Kasumi-1 (cell line): ENCODE measurements at regions not wholly inside any gene's neighbourhood (a gene's known extent, or its start where the extent isn't known, plus 50 kb on each side); places are given as distances from the start of the nearest gene placed in this dataset.
"Not testable (repeated sequence)": the region's sequence is repeated elsewhere in the genome, so short reads cannot be mapped to it uniquely, and the experiment has no call there.

Experiments
- DNase-seq, 2 experiments: peaks; one replicate each; lab custom pipeline; 2025; lab: John Stamatoyannopoulos, UW

DNA sequence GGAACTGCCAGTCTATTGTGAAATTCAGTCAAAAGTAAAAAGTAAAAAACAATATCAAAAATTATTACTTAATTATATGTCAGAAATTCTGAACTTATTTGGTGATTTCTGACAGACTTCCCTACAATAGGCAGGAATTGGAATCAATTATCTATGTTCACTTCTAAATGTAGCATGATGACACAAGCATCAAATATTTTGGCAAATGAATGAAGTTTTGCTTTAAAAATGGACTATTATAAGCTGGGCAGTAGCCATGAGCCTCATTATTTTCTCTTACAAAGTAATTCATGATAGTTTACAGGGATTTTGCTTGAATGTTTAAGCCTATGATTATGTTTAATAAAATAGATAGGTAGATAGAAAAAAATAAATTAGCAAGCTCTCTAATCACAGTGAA lies 582.6 kb downstream of the SLITRK6 start:
- DNase-seq, result no peak

DNA sequence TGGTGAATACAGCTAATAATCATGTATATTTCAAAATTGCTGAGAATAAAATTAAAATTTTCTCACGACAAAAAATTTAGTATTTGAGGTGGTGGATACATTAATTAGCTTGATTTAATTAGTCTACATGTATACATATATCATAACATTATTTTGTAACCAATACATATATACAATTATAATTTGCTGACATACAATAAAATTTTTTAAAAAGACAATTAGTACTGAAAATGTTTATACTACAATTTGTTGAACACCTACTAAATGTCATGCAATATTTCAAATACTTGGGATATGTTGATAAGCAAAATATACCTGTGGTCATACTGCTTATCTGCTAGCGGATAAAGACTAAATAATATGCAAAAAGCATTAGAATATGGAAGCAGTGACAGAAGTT lies 586.5 kb downstream of the SLITRK6 start:
- DNase-seq, result no peak

DNA sequence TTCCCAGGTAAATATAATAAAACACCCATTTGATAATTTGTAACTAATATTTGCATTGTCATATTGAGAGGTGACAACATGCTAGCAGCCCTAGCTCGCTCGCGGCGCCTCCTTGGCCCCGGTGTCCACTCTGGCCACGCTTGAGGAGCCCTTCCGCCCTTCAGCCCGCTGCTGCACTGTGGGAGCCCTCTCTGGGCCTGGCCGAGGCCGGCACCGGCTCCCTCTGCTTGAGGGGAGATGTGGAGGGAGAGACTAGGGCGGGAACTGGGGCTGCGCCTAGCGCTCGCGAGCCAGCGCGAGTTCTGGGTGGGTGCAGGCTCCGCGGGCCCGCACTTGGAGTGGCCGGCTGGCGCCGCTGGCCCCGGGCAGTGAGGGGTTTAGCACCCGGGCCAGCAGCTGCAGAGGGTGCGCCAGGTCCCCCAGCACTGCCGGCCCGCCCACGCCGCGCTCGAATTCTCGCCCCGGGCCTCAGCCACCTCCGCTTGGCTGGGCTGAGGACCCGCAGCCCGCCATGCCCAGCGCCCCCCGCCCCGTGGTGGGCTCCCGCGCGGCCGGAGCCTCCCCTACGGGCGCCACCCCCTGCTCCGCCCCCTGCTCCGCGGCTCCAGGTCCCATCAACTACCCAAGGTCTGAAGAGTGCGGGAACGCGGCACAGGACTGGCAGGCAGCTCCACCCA lies 594.4 kb downstream of the SLITRK6 start:
- DNase-seq, result no peak

DNA sequence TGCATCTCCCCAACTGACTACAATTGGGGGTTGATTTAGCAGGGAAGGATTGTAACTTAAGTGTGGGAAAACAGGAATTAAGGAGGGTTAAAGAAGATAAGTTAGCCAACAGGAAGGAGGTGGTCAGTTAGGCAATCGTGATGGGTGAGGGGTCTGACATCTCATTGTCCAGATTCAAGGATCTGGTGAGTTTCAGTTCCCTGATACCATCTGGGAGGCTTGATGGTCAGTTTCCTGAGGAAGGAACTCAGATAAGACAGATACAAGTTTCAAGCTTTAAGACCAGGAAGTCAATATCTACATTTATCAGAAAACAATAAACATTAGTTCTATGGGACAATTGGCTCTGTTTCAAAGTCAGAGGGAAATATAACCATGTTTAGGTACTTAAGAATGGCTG lies 601.8 kb downstream of the SLITRK6 start:
- no peak for DNase-seq

DNA sequence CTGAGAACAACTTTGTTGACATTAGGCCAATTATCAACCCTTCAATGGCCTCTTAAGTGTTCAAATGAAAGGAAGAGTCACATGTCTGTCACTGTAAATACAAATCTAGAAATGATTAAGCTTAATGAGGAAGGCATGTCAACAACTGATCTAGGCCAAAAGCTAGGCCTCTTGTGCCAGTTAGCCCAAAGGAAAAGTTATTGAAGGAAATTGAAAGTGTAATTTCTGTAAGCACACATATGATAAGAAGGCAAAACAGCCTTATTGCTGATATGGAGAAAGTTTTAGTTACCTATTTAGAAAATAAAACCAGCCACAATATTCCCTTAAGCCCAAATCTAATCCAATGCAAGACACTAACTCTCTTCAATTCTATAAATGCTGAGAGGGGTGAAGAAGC lies 604.7 kb downstream of the SLITRK6 start:
- no peak for DNase-seq

DNA sequence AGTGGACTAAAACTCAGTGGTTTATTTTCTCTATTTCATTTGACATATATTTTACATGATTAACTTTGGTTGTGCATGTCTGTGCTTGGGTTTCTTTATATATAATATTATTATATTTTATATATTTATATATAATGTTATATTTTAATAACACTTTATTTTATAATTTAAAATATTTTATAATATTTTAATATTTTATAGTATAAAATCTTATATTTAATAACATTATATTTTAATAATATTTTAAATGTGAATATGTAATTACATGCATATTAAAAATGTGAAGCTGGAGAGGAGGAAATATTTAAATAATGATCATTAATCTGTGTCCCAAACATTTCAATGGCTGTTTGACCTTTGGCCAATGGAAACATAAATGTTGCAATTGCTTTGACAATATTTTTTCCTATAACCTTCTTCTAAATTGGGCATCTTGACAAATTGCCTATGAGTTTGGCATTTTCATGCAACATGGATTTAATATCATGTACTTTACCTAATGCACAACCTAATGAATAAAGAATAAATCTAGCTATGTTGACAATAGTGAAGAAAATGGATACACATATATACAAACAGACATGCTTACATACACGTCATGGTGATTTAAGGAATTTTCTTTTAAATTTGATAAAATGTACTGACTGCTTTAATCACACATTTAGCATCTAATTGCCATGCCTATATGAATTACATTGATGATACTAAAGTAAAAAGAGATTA lies 607.1 kb downstream of the SLITRK6 start:
- no peak for DNase-seq

DNA sequence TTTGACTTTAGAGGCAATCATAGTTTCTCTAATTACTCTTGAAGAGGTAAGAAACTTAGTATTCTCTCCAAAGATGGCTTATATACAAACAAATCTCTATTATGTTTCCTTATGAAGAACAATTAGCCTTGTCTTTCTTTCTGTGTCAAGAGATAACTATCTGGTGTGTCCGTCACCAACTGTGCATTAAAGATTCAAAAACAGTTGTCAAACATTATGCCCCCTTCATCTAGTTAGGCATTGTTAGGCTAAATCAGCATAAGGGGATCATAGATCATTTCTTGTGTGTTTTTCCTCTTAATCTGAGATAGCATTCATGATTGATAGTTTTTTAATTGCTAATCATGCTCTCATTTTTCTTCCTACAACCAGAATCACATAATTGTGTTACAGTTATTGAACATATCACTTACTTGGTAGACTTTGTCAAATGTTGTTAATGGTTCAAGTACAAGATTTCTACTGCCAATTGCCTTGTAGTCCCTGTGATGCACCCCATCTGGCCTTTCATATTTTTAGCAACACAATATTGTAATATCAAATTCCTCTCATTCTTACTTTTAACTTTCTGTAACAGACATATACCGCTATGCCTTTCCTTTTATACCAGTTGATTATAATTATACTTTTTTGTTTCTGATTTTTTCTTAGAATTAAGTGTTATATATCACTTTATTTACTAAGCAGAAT lies 612.7 kb downstream of the SLITRK6 start:
- DNase-seq, result no peak

DNA sequence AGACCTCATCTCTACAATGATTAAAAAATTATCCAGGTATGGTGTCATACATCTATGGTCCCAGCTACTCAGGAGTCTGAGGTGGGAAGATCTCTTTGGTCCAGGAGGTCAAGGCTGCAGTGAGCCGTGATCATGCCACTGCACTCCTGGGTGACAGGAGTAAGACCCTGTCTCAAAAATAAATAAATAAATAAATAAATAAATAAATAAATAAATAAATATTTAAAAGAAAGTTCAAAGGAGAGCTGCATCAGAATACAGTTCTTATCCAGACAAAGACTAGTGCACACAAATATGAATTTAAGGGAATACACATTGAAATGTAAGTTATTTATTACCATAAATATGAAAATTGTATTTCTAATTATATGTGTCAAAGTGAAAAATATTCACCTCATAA lies 624.9 kb downstream of the SLITRK6 start:
- no peak for DNase-seq

DNA sequence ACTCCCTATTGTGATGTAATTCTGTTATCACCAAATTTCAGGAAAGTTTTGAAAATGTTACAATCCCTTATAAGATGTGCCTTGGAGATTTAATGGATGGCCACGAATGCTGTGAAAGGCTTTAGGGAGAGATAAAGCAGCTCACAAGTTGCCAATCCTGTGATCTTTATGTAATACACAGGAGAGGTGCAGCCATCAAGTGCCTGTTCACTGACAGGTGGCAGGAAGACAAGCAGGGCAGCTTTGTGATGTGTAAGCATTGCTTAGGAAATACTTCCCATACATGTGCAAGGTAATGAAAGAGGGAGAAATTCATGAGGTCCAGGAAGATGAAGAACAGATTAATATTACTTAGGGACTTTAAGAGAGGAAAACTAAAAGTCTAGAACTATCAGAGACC lies 628.8 kb downstream of the SLITRK6 start:
- DNase-seq, result no peak

DNA sequence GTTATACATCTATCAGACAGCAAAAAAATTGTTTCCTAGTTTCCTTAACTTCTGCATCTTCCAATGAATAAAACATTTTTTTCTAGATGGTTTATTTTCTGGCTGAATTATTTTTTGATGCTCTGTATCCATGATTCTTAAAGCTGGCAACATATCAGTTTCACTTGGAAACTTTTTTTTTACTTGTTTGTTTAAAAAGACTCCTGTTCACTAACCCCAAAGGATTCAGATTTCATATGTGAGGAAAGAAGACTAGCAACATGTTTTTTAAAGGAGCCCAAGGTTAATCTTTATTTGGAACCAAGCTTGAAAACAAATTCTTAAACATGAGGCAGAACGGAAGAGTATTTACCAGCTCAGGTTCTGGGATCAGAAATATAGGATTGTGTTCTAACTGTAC lies 632.3 kb downstream of the SLITRK6 start:
- no peak for DNase-seq

DNA sequence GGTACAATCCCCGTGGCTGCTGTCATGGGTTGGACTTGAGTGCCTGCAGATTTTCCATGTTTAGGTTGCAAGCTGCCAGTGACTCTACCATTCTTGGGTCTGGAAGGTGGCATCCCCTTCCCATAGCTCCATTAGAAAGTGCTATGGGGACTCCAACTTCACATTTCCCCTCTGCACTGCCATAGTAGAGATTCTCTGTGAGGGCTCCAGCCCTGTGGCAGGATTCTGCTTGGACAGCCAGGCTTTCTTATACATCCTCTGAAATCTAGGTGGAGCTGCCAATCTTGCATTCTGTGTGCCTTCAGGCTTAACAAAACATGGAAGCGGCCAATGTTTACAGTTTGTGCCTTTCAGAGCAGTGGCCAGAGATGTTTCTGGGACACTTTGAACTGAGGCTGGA lies 636.2 kb downstream of the SLITRK6 start:
- DNase-seq, result no peak

DNA sequence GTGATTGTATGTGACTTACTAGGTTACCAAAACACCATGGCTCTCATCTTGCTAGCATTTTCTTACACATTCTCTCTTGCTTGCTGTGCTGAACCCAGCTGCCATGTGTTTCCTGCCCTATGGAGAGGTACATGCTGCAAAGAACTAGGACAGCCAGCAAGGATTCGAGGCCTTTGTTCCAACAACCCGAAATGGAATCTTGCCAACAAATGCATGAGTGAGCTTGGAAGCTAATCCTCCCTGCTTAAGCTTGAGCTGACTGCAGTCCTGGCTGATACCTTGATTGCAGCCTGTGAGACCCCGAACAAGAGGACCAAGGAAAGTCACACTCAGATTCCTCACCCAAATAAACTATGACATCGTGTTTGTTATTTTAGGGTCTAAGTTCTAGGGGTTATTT lies 651.2 kb downstream of the SLITRK6 start:
- DNase-seq, result no peak

DNA sequence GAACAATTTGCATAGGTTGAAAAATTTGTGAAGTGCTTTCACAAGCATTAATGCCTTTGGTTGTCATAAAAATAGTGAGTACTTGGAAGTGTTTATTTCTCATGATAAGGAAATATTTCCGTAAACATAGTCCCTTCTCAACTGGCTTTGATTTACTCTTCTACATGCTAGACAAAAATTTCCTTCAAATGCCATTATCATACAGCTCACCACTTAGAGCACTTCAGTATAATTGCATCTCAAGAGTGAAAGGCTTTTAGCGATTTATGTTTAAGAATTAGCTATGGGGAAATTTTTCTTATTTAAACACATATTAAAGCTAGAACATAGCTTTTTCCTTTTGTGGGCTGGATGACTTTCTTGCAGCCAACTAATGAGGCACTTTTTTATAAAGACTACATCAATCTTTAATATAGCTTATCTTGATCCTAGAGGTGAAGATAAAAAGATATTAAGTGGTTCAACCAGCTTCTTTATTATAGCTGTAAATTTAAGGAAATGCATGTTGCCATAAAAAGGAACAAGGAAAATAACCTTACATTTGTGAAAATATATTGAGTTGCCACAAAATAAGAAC lies 656.8 kb downstream of the SLITRK6 start:
- DNase-seq, result no peak

DNA sequence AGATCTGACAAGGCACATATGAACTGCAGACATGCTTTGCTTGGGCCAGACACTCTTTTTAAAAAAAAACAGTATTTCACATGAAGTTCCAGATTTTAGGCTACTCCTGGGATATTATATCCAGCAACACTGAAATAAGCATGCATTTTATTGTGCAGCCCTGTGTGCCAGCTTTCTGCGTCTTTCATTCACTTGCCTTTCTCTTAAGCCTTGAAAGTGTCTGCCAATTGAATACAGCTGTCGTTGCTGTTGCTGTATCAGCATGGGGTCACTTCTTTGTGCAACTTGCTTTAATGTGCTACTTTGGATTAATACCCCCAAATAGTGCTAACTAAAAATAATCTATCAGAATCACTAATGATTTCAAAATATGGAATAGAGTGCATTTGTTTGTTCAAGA lies 657.8 kb downstream of the SLITRK6 start:
- DNase-seq, result no peak

DNA sequence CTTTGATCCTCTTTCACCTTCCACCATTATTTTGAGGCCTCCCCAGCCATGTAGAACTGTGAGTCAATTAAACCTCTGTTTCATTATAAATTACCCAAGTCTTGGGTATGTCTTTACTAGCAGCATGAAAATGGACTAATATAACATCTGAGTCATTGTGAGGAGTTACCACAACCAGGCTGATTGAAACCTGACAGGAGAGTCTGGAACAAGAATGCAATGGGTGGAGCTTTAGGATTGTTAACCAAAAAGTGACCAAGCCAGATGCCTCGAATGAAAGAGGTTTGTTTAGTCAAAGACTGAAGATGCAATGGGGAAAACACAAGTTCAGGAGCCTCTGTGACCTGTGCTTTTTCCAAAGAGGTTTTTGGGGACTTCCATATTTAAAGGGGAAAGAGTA lies 659.0 kb downstream of the SLITRK6 start:
- no peak for DNase-seq

DNA sequence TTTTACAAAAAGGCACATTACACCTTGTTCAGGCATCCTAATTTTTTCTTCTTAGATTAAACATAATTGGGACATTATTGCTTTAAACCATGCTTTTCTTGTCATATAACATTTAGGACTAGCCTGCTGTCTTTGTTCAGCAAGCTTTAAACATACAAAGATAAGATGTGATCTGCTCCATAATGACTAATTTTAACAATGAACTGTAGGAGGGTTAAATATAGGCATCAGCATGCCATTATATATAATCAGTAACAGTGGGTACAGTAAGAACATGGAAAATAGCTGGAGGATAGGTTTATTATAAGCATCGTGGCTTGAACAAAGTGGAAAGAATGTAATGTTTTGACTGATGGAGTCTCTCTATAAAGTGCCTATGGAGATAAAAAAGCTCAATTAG lies 661.7 kb downstream of the SLITRK6 start:
- no peak for DNase-seq

DNA sequence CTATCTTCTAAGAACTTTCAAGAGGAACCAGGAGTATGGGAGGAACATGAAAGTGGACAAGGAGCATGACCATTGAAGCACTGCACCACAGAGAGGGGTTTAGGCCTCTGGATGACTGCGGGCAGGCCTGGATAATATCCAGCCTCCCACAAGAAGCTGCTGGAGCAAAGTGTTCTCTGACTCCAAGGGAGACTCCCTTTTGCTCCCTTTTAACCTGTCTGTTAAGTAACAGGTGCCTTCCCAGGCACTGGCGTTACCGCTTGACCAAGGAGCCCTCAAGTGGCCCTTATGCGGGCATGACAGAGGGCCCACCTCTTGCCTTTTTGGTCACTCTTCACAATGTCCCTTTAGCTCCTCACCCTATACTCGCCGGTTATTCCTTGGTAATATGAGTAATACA lies 666.2 kb downstream of the SLITRK6 start:
- no peak for DNase-seq

DNA sequence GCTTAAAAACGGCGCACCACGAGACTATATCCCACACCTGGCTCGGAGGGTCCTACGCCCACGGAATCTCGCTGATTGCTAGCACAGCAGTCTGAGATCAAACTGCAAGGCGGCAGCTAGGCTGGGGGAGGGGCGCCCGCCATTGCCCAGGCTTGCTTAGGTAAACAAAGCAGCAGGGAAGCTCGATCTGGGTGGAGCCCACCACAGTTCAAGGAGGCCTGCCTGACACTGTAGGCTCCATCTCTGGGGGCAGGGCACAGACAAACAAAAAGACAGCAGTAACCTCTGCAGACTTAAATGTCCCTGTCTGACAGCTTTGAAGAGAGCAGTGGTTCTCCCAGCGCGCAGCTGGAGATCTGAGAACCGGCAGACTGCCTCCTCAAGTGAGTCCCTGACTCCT lies 675.7 kb downstream of the SLITRK6 start:
- not testable (repeated sequence) for DNase-seq

DNA sequence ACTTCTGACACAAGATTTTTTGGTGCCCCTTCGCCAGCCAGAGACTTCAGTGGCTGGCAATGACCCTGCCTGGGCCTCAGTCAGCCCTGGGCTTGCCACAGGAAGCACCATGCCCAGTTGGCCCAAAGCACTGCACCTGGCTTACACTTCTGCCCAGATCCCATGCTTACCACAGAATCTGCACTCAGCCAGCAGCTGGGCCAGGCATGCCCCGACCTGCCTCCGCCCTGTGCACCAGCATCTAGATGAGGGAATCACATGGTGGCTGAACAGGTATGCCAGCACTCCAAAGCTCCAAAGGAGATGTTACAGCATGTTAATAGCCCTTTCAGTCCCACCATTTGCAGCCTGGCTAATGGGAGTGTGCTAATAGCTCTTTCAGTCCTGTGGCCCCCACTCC lies 690.9 kb downstream of the SLITRK6 start:
- DNase-seq, result no peak

DNA sequence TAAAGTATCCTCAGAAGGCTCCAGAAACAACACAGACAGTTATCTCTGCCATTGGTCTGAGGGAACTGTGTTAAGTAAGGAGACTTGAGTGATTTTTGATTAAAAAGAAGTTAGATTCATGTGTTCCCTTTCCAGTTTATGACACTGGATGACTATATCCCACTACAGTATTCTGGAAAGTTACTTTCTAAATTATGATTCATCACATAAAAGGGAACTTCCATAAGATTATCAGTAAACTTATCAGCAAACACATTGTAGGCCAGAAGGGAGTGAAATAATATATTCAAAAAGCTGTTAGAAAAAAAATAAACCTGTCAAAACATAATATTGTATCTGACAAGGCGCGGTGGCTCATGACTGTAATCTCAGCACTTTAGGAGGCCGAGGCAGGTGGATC lies 700.0 kb downstream of the SLITRK6 start:
- no peak for DNase-seq

DNA sequence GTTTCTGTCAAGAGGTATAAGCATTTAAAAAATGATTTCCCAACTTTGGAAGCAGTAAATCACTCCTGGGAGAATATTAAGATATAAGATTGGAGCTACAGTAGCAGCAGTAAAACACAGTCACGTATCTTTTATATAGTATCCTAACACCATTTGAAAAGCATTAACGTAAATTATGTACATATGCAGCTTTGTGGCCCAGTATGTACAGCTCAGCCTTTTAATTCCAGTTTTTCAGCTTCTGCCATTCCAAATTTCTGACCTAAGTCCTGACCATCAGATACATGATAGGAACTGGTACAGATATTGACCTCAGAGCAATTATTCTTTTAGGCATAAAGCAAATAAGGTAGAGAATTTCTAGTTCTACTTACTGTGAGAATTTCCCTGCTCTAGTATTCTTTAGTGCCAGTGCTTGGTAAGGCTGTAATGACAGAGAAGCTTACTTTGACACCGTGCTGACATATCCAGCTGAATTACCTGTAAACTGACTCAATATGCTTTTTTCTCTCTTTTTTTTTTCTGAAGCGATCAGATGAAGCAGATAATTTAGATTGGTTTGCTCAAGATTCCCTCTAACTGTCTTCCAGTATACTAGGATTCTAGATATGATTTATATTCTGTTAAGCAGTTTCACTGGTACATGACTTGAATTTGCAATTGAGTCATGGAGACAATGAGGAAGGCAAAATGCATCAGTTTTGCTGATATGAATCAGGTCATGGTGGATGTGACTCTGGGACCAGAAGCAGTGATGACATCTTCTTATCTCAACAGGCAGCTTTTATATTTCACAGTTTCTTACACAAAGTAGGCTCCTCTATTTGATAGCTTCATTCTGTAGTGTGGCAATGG lies 703.6 kb downstream of the SLITRK6 start:
- no peak for DNase-seq

DNA sequence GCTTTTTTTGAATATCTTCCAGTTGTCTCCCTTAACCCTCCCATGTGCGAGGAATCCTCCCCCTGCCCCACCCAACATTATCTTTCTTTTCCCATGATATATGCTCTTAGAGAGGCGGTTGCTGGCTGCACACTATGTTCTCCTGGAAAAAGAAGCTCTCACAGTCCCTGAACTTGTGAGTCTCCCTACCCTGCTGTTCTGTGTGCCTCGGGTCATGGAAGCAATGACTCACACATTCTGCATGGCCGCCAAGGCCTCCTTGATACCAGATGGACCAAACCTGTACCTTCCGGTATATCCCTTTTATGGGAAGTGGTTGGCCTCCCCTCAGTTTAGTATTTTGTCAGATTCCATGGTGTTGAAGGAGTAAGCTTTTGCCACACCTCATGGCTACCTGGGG lies 705.4 kb downstream of the SLITRK6 start:
- DNase-seq, result no peak
